ENCODE measurements at regions not wholly inside any gene's neighbourhood (a gene's known extent, or its start where the extent isn't known, plus 50 kb on each side); places are given as distances from the start of the nearest gene placed in this dataset.
"Not testable (repeated sequence)": the region's sequence is repeated elsewhere in the genome, so short reads cannot be mapped to it uniquely, and the experiment has no call there.

GRCh38 chr13:80074811-80075210 is 266.1 kb downstream of the SPRY2 start:
- DNase-seq (ENCODE audit: low read depth): no peak

- DNase-seq (ENCODE audit: low read depth): no peak
Observed at GRCh38 chr13:80074143-80074752, 266.7 kb downstream of the SPRY2 start.

DNA sequence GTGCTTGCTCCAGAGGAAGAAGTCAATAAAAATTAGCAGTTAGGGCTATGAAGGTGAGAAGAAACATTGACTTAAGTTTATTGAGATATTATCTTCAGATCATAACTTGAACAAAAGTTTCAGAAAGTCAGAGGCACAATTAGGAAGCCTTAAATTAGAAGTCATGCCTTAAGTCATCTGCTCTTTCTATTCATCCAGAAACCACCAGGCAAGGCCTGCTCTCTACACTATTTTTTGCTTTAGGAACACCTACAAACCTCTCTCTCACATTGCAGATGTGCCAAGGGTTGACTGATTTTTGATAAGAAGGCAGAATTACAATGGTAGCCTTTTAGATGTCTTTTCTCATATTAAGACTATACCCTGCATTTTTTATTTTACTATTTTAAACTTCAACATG is 268.7 kb downstream of the SPRY2 start:
- no peak for DNase-seq (ENCODE audit: low read depth)

DNA sequence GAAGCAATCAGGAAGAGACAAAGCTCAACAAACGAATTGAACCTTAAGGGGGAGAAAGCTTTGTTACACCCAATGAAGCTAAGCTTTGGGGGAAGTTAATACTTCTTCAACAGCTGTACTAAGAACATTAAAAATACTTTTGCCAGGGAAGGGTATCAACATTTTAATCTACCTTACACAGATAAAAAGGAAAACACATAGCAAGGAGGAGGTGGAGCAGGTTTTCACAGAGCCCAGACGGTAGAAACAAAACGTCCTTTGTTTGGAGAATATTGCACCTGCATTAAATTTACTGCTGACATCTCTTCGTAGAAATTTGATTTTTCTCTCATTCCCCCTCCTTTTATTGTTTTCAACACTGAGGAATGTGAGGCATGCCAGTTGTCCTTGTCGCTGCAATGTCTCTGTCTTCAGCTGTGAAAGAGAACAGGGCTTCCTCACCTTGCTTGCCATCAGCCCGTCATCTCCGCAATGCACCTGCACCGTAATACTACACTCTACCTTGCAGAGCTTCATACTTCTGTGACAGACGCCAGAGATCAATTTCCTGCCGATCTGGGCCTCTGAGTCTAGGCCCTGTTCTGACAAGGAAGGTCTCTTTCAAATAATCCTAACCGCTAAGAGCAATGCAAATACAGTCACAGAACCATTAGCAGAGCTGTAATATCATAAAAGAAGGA is 270.8 kb downstream of the SPRY2 start:
- no peak for DNase-seq (ENCODE audit: low read depth)

GRCh38 chr13:80069374-80069773 is 271.6 kb downstream of the SPRY2 start:
- no peak for DNase-seq (ENCODE audit: low read depth)

DNA sequence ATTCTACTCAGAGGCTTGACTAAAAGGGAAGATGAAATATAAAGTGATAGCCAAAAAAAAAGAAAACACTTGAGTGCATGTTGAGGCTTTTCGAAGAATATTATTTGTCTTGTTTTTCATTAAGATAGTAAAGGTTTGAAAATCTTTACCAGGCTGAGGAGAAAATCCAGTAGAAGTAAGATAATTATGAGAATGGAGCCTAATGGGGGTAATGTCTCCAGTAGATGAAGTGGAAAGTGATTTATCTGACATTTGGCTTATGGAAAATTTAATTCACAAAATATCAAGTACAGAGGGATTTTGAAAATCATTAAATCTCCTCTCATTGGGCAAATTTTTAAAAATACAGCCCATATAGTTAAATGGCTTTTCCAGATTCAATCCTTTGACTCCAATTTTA is 274.9 kb downstream of the SPRY2 start:
- no peak for DNase-seq (ENCODE audit: low read depth)

DNA sequence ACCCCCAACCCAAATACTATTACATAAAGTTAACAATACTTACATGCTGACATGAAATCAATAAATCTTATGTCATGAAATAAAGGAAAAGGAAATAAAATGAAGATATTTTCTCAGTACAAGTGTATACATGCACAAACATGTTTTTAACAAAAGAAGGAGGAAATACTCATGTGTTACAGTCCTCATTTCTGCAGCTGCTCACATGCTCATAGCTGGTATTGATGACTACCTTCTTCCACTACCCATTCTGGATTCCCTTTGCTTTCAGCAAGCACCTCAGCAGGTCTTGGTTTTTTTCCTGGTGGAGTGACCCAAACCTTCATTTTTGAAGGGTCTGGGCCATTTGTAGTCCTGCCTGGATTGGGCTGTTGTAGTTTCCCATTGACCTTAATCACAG is 278.5 kb downstream of the SPRY2 start:
- not testable (repeated sequence) for DNase-seq (ENCODE audit: low read depth)

- DNase-seq (ENCODE audit: low read depth): no peak
Observed at GRCh38 chr13:80059789-80060188, 281.1 kb downstream of the SPRY2 start.

- DNase-seq (ENCODE audit: low read depth): no peak
Observed at GRCh38 chr13:80058626-80059025, 282.3 kb downstream of the SPRY2 start.

- DNase-seq (ENCODE audit: low read depth): no peak
Observed at GRCh38 chr13:80055847-80056246, 285.1 kb downstream of the SPRY2 start.

GRCh38 chr13:80054806-80055205 is 286.1 kb downstream of the SPRY2 start:
- peak; percentile 23 for DNase-seq (ENCODE audit: low read depth)

- no peak for DNase-seq (ENCODE audit: low read depth)
Observed at GRCh38 chr13:80052286-80052685, 288.6 kb downstream of the SPRY2 start.

DNA sequence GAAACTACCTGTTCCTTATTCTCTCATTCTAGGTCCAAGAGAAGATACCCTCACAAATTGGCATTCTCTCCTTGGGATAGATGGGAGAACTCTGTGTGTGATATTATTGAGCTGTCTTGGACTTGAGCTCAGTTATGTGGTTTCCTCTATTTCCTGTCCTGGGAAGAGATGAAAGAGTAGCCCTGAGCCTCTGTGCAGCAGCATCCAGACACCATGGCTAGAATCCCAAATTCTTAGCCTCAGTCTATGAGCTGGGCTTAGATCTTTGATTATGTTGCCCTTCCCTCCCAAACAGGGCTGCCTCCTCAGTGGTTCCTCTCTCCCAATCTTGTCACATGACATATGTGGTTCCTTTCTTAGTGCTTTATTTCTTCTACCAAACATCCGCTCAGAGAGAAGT is 290.7 kb downstream of the SPRY2 start:
- no peak for DNase-seq (ENCODE audit: low read depth)

DNA sequence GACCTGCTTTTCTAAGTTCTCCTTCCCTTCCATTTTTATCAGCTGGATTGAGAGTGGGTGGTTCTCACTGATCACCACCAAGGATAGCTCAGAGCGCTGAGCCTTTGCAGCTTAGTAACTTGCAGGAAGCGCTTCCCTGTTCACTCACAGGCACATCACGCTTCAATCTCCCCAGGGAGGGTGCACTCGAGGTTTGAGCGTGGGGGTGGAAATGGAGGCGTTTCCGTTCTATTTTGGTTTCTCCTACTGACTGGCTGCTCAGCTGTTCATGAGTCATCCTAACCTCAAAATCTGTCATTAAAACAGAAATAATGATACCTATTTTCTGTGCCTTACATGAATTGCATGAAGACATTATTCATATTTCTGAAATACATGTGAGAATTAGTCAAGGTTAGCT is 292.1 kb downstream of the SPRY2 start:
- DNase-seq (ENCODE audit: low read depth): peak; percentile 93

DNA sequence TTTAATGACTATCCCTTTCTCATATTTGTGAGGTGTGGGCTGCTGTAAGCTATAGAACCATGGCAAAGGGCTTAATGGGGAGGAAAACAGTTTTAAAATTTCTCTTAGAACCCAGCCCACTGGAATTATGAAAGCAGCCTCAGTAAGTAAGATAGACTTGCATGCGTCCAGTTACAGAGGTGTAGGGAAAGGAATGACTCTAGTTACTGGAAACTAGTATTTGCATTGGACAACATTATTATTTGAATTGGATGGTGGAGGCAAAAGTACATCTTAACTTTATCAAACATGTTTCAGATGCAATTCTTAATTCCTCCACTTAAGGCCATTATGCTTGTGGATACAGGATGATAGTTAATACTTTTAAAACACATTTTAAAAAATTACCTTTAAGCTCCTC is 292.9 kb downstream of the SPRY2 start:
- DNase-seq (ENCODE audit: low read depth): no peak

GRCh38 chr13:80047406-80047805 is 293.5 kb downstream of the SPRY2 start:
- DNase-seq (ENCODE audit: low read depth): no peak

DNA sequence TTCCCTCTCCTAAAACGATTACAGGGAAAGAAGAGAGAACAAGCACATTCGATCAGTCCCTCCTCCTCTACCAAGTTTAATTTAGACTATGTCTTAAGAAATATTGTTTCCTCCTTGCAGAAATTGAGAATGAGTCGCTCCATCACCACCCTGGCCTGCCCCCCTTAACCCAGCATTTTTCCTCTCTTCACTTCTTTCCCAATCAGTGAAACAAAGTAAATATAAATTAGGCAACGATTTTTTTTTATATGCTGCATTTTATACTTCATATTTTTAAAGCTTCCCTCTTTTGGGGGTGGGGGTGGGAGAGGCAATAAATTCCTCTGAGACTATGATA is 300.0 kb downstream of the SPRY2 start:
- DNase-seq (ENCODE audit: low read depth): no peak

DNA sequence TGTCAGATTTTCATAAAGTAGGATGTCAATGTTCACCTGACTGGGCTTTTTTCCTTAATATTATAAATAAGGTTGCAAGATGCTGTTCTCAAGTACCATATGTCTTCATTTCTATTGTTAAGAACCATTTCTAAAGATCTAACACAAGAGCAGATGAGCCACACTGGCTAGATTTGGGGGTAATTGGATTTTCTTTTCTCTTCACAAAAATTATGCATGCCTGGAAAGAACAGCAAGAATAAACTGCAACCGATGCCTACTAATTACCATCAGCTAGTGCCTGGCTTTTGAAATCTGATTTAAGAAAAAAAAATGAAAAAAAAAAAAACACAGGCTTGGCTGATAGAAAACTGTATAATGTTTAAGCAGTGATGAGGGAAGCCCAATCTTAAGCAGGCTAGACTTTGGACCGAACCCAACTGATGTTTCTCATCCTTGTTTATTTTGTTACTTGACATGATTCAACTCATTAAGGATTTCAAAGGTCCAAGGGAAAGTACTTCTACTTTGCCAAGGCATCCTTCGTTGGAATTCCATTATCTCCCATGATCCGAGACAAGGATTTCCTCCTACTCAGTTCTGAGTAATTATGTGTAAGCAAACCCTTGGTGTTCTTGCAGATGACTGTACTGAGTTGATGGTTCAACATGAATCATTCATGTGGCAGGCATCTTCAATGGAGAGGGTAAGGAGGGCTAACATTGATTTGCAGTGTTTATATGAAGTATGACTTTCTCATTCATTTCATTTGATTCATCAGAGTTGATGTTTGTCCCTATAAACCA is 300.5 kb downstream of the SPRY2 start:
- DNase-seq (ENCODE audit: low read depth): peak; percentile 89

GRCh38 chr13:80039000-80039399 is 301.9 kb downstream of the SPRY2 start:
- no peak for DNase-seq (ENCODE audit: low read depth)

DNA sequence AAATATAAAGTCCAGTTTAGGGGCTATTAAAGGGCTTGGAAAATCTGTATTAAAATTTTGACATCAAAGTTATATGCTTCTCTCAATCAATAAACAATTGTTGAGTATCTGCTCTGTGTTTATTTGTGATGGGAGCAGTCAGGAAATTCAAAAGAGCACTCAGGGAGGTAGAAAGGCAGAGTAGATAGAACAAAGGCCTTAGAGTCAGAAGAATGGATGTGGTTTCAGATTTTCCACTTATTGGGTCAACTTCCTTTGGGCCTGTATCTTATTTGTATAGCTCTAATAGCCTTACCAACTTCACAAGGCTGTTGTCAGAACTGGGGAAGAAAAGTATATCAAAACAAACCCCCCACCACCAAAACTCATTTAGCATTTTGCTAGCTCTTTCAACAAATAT is 302.6 kb downstream of the SPRY2 start:
- DNase-seq (ENCODE audit: low read depth): no peak

- peak; percentile 78 for DNase-seq (ENCODE audit: low read depth)
Observed at GRCh38 chr13:80037505-80037888, 303.4 kb downstream of the SPRY2 start.

GRCh38 chr13:80036845-80037504 is 304.0 kb downstream of the SPRY2 start:
- no peak for DNase-seq (ENCODE audit: low read depth)

DNA sequence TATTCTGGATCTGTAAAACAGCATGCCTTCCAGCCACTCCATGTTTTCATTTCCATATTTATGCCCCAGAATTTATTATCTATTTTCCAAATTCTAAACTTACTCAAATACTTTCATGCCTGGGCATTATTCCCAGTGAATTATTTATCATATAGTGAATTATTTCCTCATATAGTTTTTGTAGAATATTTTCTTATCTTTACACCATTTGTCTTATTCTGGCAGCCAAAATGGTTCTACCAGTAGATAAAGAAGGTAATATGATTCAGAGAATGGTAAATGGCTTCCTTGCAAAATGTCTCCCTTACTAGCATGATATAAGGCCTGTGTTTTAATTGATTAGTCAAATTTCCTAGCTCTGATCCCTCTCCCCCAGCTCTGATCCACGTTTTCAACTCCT is 305.8 kb downstream of the SPRY2 start:
- DNase-seq (ENCODE audit: low read depth): no peak

Measured in GM04504 (cell line).